Osteocyte (in vitro differentiated cells): ENCODE measurements at regions not wholly inside any gene's neighbourhood (a gene's known extent, or its start where the extent isn't known, plus 50 kb on each side); places are given as distances from the start of the nearest gene placed in this dataset.

ENCODE experiments used
- DNase-seq: peaks from one replicate; pipeline ENCODE4 v3.0.0; 2021; ENCODE audit warnings: mixed read lengths; ENCODE audit not compliant: unreplicated experiment; ENCODE audit errors: extremely low spot score
- H3K27ac Mint-ChIP-seq: one replicate; pipeline ENCODE4 v1.8.0; 2021; ENCODE audit warnings: mild to moderate bottlenecking, mixed read lengths; ENCODE audit not compliant: unreplicated experiment
- H3K27me3 Mint-ChIP-seq: one replicate; pipeline ENCODE4 v1.8.0; 2021; ENCODE audit warnings: mixed read lengths; ENCODE audit not compliant: unreplicated experiment
- H3K36me3 Mint-ChIP-seq: one replicate; pipeline ENCODE4 v1.8.0; 2021; ENCODE audit warnings: mixed read lengths; ENCODE audit not compliant: unreplicated experiment
- H3K4me1 Mint-ChIP-seq: one replicate; pipeline ENCODE4 v1.8.0; 2021; ENCODE audit warnings: mixed read lengths; ENCODE audit not compliant: unreplicated experiment
- H3K4me3 Mint-ChIP-seq: one replicate; pipeline ENCODE4 v1.8.0; 2021; ENCODE audit warnings: mild to moderate bottlenecking, moderate library complexity, mixed read lengths; ENCODE audit not compliant: unreplicated experiment
- H3K9me3 Mint-ChIP-seq: one replicate; pipeline ENCODE4 v1.8.0; 2021; ENCODE audit warnings: mixed read lengths; ENCODE audit not compliant: unreplicated experiment
- TF ChIP-seq, protein P1 (sequence below): fragments of 200-600 bp; sonication (generic); IDR thresholded peaks from 2 replicates; pipeline ENCODE4 v1.5.0; 2021; ENCODE audit warnings: antibody characterized with exemption, mild to moderate bottlenecking, moderate library complexity

DNA sequence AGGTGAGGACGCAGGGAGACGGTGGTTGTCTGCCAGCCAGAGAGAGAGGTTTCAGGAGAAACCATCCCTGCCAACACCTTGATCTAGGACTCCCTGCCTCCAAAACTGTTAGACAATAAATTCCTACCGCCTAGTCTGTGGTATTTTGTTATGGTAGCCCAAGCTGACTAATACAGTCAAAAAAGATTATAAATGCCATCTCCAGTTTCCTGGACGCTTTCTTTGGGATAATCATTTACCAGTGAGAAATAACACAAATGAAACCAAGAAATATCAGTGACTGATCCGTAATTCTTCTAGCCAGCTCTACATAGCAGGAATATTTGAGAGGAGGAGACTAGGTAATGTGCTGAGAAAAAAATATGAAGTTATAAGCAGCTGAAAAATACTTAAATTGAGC, 707.8 kb upstream of the LMCD1 start:
- H3K27ac Mint-ChIP-seq = no peak overlapping the region
- no peaks in the 10 kb centered on the region for H3K36me3 Mint-ChIP-seq
- H3K9me3 Mint-ChIP-seq = no peaks in the 10 kb centered on the region
- peaks cover under 1% of the 10 kb centered on the region for H3K27me3 Mint-ChIP-seq
- no peaks in the 10 kb centered on the region for H3K4me1 Mint-ChIP-seq
- no peak overlapping the region for H3K4me3 Mint-ChIP-seq
- DNase-seq = no peak
- TF ChIP-seq, protein P1, sequence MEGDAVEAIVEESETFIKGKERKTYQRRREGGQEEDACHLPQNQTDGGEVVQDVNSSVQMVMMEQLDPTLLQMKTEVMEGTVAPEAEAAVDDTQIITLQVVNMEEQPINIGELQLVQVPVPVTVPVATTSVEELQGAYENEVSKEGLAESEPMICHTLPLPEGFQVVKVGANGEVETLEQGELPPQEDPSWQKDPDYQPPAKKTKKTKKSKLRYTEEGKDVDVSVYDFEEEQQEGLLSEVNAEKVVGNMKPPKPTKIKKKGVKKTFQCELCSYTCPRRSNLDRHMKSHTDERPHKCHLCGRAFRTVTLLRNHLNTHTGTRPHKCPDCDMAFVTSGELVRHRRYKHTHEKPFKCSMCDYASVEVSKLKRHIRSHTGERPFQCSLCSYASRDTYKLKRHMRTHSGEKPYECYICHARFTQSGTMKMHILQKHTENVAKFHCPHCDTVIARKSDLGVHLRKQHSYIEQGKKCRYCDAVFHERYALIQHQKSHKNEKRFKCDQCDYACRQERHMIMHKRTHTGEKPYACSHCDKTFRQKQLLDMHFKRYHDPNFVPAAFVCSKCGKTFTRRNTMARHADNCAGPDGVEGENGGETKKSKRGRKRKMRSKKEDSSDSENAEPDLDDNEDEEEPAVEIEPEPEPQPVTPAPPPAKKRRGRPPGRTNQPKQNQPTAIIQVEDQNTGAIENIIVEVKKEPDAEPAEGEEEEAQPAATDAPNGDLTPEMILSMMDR = no peak

DNA sequence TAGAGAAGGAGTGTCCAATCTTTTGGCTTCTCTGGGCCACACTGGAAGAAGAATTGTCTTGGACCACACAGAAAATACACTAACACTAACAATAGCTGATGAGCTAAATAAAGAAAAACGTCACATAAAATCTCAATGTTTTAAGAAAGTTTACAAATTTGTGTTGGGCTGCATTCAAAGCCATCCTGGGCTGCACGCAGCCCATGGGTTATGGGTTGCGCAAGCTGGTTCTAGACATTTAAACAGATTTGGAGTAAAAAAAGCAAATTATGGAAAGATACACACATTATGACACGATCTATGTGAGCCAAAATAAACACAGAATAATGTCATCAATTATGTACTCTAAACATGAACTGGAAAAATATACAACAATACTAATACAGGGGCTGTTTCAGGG, 703.3 kb upstream of the LMCD1 start:
- TF ChIP-seq, protein P1 = no peak
- no peak for DNase-seq
- Mint-ChIP-seq H3K9me3 (no peaks in the 10 kb centered on the region), H3K36me3 (no peaks in the 10 kb centered on the region), H3K4me3 (no peak overlapping the region), H3K27ac (no peak overlapping the region), H3K4me1 (no peaks in the 10 kb centered on the region), H3K27me3 (peaks cover 2% of the 10 kb centered on the region)

DNA sequence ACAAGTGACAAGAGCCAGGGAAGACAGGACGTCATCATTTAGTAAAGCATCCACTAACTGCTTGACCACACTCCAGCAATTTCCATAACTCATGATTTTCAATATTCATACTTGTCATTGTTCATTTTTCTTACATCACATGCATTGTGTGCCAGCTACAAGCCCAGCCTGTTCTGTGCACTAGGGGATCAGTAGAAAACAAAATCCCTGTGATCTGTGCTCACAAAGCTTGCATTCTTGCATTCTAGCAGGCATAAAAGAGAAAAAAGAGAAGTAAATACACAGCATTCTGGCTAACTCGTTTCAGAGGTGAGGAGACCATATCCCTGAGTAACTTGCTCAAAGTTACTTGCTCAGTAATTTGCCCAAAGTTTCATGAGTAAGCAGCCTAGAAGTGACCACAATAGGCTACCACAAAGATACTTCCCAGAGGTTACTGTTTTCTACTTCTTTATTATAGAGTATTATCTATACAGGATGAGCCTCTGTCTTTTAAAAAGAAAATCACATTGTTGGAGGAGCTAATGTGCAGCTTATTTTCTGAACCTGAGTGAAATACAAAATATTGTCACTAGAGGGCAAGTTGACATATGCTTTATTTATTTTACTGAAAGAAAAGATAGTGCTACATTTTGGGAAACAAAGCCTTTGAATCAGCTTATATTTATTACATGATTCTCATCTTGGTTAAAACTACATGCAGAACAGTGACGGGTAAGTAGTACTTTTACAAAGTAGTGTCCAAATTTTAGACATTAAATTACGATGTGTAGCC, 701.4 kb upstream of the LMCD1 start:
- Mint-ChIP-seq H3K36me3 (no peaks in the 10 kb centered on the region), H3K4me1 (no peaks in the 10 kb centered on the region), H3K27me3 (peaks cover 2% of the 10 kb centered on the region), H3K27ac (no peak overlapping the region), H3K9me3 (no peaks in the 10 kb centered on the region), H3K4me3 (no peak overlapping the region)
- TF ChIP-seq, protein P1 = no peak
- DNase-seq = no peak

DNA sequence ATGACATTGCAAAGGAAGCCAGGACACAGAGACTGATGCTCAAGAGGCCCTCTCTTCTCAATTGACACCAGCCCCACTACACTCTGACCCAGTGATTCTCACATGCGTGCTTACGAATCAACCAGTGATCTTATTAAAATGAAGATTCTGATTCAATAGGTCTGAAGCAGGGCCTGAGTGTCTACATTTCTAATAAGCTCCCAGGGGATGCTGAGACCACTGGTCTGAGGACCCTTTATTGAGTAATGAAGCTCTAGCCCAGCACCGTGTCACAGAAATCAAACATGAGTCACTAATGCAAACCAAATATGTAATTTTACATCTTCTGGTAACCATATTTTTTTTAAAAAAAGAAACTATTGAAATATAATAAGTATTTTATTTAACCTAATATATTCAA, 689.1 kb upstream of the LMCD1 start:
- Mint-ChIP-seq H3K36me3 (no peaks in the 10 kb centered on the region), H3K4me3 (no peak overlapping the region), H3K27me3 (no peaks in the 10 kb centered on the region), H3K9me3 (peaks cover 8% of the 10 kb centered on the region), H3K27ac (no peak overlapping the region), H3K4me1 (no peaks in the 10 kb centered on the region)
- DNase-seq = no peak
- TF ChIP-seq, protein P1 = no peak

DNA sequence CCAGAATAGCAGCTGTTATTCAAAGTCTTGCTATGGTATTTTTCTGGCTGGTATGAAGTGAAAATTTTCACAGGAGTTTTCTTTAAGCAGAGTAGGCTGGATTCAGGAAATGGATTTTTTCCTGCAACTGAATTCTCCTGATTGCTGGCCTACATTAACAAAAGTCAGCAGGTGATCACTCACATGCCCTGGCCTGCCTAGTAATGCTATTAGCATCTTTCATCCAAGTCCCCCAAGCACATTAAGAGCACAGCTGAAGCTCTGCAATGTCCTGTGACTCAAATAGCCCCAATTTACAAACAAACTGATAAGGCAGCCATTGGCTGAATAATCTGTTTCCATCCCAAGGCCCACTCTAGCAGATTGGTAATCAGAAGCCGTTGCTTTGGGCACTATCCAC, 688.3 kb upstream of the LMCD1 start:
- H3K4me3 Mint-ChIP-seq = no peak overlapping the region
- H3K9me3 Mint-ChIP-seq = peaks cover 8% of the 10 kb centered on the region
- DNase-seq = no peak
- no peak overlapping the region for H3K27ac Mint-ChIP-seq
- no peaks in the 10 kb centered on the region for H3K4me1 Mint-ChIP-seq
- no peaks in the 10 kb centered on the region for H3K36me3 Mint-ChIP-seq
- no peaks in the 10 kb centered on the region for H3K27me3 Mint-ChIP-seq
- TF ChIP-seq, protein P1 = no peak
